Amniotic stem cell (primary cell): ENCODE measurements at regions not wholly inside any gene's neighbourhood (a gene's known extent, or its start where the extent isn't known, plus 50 kb on each side); places are given as distances from the start of the nearest gene placed in this dataset.
A peak's percentile ranks its signal among the peaks of the same experiment; 100 is the strongest.
"Not testable (repeated sequence)": the region's sequence is repeated elsewhere in the genome, so short reads cannot be mapped to it uniquely, and the experiment has no call there.

Source experiments
- DNase-seq: peaks from one replicate; lab custom pipeline; 2025; lab: John Stamatoyannopoulos, UW

DNA sequence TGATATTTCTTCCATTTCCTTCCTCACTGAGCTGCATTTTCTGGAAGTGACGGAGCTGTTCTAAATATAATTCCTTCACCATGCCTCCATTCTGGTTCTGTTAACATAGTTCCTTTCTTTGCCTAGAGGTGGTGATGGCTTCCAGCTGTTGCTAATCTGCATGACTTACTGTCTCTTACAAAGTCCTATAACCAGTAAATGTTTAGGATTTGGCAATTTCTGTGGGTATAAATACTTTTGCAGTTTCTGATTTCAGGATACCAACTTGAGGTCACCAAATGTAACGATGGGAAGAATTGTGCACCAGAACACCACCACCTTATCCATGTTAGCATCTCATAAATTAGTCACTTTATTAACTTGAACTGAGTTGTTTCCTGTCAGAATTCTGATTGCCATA is 101.7 kb upstream of the FN1 start:
- no peak for DNase-seq

DNA sequence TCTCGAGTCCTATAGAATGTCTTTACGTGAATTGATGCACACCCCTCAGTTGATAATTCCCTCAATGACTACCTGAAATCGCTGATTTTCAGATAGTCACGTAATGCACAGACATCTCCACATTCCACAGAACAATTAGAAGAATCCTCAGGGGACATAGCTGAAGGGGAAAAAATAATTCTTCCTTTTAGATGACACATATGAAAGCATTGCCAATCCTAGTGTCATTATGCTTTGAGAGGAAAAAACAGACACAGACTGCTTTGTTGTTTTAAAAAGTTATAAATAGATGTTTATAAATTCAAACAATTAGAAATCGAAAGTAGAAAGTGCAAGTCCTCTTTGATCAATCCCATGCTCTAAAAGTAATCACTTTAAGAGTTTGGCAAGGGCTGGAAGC is 100.6 kb upstream of the FN1 start:
- no peak for DNase-seq

DNA sequence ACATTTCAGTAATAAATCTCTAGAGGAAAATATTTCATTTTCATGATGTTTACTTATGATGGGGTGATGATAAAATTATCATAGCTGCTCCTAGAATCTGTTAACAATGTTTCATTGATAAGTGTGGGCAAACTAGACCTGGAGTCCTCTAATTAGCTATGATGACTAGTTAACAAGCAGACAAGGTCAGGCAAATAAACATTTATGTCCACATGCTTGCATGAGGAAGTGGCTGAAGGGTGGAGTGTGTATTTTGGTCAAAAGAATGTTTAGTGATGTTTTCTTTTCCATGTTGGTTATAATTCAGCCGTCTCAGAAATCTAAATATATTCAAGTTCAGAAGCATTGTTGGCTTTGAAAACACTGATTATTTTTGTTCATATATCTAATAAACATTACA is 99.9 kb upstream of the FN1 start:
- DNase-seq, result no peak

DNA sequence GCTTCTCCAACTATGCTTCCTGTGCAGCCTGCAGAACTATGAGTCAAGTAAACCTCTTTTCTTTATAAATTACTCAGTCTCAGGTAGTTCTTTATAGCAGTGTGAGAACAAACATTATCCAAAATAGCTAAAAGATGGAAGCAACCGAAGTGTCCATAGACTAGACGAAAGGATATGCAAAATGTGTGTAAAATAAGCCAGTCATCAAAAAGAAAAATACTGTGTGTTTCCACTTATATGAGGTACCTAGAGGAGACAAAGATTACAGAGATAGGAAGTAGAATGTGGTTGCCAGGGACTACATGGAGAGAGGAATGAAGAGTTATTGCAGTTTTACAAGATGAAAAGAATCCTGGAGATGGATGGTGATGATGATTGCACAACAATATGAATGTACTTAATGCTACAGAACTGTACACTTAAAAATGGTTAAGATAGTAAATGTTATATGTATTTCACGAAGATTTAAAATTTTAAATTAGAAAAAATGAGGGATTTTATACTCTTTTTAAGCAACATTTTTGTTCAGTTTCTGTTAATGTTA is 99.3 kb upstream of the FN1 start:
- no peak for DNase-seq

DNA sequence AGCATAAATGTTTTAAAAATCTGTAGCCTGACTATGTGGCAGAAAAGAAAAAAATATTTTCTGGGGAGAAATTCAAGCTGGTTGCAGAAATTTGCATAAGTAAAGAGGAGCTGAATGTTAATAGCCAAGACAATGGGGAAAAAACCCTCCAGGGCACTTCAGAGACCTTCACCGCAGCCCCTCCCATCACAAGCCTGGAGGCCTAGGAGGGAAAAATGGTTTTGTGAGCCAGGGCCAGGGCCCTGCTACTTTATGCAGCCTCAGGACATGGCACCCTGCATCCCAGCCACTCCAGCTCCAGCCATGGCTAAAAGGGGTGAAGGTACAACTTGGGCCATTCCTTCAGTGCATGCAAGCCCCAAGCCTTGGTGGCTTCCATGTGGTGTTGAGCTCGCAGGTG is 97.8 kb upstream of the FN1 start:
- DNase-seq, result not testable (repeated sequence)

DNA sequence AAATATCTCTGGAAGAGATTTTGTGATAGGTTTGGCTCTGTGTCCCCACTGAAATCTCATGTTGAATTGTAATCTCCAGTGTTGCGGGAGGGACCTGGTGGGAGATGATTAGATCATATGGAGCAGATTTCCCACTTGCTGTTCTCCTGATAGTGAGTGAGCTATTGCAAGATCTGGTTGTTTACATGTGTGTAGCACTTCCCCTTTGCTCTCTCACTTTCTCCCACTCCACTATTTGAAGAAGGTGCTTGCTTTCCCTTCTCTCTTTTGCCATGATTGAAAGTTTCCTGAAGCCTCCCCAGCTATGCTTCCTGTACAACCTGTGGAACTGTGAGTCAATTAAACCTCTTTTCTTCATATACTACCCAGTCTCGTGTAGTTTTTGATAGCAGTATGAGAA is 97.0 kb upstream of the FN1 start:
- no peak for DNase-seq

DNA sequence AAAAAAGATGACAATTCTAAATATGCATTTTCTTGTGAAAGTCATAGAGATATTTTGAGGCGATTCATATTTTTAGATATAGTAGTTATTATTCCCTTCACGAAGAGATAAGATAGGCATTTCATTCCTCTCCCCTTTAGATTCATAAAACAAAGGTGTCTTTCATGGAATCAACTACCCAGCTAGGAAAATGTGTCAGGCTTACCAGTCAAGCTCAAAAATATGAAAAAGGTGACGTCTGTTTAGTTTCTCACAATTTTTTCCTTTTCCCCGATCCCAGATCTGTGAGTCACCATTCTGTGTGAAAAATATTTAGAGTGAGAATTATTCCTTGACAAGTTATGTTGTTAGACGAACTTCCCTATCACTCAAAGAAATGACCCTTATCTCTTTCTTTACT is 95.4 kb upstream of the FN1 start:
- no peak for DNase-seq

DNA sequence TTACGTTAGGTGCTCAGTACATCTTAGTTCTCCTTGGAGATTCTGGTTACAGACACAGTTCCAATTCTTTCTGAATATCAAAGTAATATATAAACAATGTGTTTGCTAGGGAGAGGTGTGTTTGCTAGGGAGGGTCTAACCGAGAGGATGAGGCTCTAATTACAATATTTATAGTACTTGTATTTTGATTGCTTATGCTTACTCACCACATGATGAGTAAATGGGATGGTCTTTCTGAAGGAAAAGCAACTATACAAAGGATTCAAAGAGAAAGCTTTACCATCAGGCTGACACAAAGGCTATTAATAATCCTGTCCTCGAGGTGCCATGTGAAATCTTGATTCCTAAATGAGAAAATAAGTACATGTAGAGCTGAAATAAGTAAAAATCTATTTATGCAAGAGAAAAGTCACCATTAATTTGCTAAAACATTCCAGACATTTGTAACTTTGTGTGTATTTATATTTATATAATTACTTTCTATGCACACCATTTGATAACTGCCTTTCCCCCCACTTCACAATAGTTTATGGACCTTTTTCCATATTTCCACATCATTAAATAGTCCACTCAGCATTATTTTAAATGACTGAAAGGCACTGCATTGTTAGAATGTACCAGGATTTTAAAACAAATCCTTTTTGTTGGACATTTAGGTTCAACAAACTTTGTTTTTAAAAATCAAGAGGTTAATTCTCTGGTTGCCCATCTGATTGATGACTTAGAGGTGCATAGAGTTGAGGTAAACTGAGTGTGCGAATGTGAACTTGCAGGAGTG is 94.5 kb upstream of the FN1 start:
- DNase-seq, result no peak

DNA sequence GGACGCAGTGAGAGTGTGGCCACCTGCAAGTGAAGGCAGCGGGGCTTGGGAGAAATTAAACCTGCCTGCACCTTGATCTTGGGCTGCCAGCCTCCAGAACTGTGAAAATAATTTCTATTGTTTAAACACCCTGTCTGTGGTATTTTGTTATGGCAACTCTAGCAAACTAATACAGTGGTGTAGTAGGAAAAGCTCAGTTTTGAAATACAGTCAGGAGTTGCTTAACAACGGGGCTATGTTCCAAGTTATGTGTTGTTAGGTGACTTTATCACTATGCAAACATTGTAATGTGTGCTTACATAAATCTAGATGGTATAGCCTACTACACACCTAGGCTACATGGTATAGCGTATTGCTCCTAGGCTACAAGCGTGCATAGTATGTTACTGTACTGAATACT is 93.4 kb upstream of the FN1 start:
- DNase-seq, result no peak

DNA sequence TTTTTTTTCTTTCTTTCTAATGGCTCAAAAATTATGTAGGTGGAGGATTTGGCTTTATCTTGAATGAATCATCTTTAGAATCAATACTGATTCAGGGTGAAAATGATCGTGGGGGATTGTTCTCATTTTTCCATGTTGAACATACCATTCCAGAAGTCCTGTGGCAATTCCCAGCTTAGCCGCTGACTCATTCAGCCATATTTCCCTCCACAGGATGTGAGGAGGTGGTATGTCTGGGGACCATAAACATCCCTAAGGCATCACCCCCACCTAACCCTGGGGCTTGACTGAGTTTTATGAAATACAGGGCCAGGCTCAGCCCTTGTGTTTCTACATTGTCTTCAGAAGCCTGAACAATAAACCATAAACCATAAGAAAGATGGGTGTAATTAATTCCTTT is 92.7 kb upstream of the FN1 start:
- peak; percentile 76 for DNase-seq

DNA sequence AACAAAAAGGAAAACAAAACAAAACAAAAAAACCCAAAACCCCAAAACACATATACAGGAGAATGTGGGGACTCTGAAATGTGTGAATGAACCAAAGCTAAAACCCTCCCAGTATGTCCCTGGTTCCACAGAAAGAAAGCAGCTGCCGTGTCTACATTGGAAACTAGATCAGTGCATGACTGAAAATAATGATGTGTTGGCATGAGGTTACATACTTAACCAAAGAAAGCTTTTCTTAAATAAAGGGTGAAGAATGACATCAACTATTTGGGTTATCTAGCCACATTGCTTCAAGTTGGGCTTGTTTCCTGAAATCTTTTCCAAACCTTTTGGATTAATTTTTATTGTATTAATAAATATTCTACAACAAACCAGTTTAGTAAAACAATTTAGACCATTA is 91.9 kb upstream of the FN1 start:
- no peak for DNase-seq

DNA sequence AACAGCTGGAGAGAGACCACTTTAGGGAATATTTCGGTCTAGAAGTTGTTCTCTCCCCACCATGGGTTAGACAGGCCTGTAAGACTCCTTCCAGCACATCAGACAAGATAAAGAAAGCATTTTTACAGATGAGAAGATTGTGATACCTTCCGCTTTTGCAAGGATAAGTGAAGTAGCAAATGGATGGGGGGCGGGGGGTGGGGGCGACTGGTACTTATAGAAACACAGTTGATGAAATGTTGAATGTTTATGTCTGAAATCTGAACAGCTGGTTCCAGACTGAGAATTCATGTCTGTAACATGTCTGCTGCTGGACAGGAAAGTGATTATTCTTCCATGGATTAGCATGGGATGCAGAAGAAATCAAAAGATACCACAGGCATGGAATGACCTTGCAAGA is 90.5 kb upstream of the FN1 start:
- no peak for DNase-seq

DNA sequence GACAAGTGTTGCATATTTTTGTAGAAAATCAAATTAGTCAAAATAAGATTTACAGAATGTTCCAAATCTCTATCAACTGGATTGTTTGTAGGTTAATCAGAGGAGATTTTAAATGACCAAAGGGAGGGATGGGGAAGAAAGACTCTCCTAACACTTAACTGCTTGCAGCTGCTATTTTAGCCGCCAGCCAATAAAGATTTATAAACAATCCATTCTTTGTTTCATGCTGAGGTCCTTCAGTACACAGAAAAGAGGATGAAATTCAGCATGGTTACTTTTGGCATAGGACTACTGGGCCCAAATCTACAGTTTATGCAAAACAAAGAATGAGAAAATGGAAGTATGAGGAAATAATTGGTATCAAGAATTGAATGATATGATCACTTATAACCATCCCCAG is 86.4 kb upstream of the FN1 start:
- no peak for DNase-seq

DNA sequence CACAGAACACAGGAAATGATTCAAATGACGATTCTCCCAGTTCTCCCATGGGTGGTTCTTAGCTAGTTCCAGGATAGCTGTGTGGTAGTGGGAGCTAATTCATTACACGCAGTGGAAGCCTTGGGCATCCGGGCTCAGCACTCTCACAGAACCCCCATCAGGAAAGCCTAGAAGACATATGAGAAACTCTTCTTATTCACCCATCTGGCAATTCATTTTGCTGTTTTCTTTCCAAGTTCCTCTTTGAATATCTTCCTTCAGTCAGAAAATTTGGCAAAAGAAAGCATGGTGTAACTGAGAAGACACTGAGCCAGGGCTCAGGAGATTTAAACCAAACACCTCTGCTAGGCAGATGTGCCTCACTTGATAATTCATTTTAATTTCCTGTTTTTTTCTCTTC is 85.2 kb upstream of the FN1 start:
- DNase-seq, result no peak

DNA sequence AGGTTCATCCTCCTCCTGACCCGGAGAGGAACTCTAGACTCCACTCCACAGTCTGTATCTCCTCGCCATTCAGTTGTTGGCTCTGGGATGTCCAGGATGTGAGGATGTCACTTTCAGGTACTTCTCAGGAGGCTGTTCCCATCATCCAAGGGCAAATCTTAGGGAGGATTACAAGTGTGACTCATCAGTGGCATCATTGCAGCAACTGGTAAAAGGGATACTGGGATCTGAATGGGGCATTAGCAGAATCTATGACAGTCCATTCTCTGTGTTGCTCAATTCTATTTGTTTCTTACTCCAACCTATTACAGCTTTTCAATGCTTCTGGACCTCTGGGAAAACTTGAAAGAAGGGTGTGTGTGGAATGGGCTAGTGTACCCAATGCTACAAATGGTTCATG is 81.5 kb upstream of the FN1 start:
- DNase-seq, result no peak

DNA sequence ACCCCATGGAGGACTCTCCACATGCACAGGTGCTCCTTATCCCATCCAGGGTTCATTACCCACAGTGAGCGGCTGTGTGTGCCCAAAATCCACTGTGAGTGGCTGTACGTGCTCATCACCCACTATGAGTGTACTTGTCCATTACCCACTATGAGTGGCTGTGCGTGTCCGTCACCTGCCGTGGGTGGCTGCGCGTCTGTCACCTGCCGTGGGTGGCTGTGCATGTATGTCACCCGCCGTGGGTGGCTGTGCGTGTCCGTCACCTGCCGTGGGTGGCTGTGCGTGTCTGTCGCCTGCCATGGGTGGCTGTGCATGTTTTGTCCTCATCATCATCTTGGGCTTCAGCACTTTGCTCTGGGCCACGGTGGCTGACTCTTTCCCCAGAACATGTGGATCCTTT is 78.6 kb upstream of the FN1 start:
- no peak for DNase-seq

DNA sequence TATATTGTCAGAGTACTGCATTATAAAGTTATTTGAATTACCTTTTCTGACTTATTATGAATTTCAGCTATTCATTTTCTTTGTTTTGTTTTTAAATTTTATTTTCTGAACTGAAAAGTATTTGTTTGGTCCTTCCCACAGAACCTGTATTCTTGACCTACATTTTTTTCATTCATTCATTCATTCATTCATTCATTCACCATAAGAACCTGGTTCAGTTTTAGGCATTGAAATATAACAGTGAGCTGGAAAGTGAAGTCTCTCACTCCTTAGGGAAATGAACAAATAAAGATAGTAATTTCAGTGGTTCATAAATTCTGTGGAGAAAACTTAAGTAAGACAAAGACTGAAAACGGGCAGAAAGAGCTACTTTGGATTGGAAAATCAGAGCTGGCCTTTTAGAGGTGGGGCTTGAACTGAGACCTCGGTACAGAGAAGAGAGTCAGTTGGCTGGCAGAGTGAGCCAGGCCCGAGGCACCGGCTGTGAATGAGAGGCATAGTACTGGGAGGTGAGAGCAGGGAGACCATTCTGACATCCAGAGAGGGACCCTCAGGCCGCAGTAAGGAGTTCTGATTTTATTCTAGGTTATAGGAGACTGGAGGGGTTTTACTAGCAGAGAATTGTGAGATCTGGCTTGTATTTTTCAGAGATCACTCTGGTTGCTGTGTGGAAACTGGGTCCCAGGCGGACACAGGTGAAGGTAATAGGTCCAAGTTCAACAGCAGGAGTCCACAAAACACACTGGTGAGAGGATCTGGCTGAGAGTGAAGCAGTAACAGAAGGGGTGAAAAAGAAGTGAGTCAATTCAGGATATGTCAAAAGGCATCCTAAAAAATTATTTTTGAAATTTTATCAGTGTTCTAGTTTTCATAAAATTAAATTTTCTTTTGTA is 75.8 kb upstream of the FN1 start:
- no peak for DNase-seq

DNA sequence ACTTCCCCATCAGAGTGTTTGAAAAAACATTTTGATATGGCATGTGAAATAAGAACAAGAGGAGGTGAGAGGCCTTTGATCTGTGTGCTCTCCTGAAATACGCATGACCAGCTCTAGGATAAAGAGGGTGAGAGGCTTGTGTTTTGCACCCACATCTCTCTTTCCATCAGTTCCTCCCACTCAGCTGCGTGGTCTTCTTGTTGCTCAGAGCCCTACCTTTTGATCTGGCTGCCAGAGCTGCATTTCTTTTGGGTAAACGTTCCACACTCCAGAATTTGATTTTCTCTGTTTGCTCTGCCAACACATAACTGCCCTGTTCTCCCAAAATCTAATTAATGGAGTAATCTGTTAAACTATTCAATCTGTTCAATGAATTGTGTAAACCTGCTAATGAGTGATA is 72.0 kb upstream of the FN1 start:
- no peak for DNase-seq

DNA sequence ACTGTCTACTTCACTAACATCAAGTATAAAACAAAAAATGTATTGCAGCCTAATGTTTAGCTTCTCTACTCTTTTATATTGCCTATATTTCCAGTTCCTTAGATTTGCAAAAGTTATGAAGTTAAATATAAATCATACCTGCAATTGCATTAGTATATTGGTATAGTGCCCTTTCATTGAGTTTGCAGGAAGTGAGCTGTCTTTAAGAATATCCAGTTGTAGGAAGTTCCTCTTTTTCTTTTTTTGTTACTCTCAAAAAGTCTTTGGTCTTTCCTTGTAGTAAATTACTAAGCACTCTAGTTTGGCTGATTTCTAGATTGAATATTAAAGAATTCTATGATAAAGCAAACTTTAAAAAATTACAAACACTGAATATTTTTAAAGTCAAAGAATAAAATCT is 71.3 kb upstream of the FN1 start:
- no peak for DNase-seq

DNA sequence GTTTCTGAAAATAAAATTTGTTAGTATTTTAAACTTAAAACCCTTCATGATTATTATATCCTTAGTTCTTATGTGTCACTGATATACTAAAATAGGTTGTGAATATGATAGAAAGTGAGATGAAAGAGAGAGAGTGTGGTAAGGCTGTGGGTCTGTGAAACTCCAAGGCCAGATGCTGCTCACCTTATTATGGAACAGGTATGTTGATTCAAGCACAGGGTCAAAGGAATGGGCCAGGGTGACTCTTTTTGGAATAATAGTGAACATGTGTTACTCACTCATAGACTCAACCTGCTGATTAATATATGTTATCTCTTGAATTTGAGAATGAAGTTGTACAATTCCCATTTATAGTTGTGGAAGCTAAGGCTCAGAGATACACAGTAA is 70.7 kb upstream of the FN1 start:
- DNase-seq, result no peak

DNA sequence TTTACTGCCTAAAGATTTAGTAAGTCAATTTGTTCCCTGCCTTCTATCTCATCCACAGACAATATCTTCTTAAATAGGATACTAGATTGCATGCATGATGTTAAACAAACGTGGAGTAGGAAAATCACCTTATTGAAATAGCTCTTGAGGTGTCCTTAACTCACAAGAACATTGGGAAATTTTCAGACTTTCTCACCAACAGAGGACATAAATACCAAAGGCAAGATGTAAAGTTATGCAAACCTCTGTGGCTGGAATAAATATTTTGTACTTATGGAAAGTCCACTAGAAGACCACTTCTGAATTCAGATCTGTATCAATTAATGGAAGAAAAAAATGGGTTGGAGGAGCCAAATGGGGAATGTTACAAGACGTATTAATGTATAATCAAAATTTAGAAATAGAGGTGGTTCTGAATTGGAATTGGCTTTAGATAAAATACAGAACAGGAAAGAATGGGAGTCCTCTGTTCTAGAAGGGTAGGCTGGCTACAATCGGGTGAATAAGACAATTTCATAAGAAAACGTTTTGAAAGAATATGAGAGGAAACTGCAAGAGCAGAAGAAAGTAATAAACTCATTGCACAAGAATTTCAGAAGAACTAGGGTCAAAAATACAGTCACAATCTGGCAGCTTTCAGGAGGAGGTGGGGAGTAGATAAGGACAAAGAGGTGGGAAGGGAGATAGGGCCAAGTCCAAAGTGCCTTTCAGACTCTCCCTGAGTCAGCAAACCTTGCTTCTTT is 69.3 kb upstream of the FN1 start:
- DNase-seq, result no peak

DNA sequence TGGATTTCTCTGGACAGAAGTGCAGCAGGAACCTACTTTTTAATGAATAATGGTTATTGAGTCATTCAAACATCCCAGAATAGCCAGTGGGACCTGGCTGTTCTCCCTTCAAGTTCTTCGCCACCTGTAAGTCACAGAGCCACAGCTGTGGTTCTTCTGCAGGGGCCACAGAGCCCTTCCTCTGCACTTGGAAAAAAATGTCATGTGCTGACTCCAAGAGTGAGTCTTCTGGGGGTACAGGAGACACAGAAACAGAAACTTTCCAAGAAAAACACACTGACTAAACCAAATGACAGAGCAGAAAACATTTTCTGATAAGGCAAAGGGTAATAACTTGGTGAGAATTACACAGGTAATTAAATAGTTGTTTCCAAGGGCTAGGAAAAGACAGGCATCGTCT is 68.7 kb upstream of the FN1 start:
- DNase-seq, result no peak

DNA sequence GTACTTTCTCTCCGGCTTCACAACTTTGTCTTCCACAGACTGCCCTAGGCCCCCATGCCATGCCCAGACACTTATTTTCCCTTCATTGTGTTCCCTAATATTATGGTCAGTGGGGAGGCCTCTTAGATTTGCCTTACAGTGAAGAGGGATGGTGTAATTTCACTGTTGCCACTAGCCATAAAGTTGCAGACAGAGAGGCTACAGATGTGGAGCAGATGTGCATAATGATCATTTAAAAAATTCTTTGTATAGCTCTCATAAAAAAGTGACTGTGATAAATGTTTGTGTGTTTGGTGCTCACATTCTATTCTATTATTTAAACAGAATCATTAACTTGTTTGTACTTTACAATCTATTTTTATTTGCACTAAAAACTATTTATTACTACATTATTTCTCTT is 67.5 kb upstream of the FN1 start:
- DNase-seq, result no peak
